GM12878 (cell line): ENCODE measurements at regions not wholly inside any gene's neighbourhood (a gene's known extent, or its start where the extent isn't known, plus 50 kb on each side); places are given as distances from the start of the nearest gene placed in this dataset.

Experiments used
- ATAC-seq: fragments of 200-7000 bp; cut with Tn5 transposase; 3 replicates; pipeline ENCODE4 v1.9.1; 2020; ENCODE audit warnings: mild to moderate bottlenecking, moderate library complexity
- BruUV-seq: library from RNA; stranded (reverse); fragments of 400-500 nt; replicated peaks from 2 replicates; lab custom pipeline; 2021; lab: Mats Ljungman, UMichigan
- CTCF ChIA-PET: fragments of 300-600 bp; sonication (Branson Sonifier 250); formaldehyde crosslinking; extraction: SDS; loops from one replicate; lab custom pipeline; 2021; ENCODE audit warnings: inconsistent platforms; lab: Yijun Ruan, JAX
- POLR2A ChIA-PET: fragments of 350-600 bp; formaldehyde crosslinking; extraction: SDS; loops from one replicate; lab custom pipeline; 2021; ENCODE audit warnings: inconsistent platforms; lab: Charles Lee
- RAD21 ChIA-PET: fragments of 300-600 bp; sonication (Branson Sonifier 250); formaldehyde crosslinking; loops from one replicate; lab custom pipeline; 2023; ENCODE audit warnings: antibody characterized with exemption; ENCODE audit not compliant: unreplicated experiment; lab: Charles Lee
- SMC1A ChIA-PET: fragments of 300-600 bp; sonication (Branson Sonifier 250); formaldehyde crosslinking; loops from one replicate; lab custom pipeline; 2023; ENCODE audit not compliant: unreplicated experiment, uncharacterized antibody; lab: Charles Lee
- DNase-seq: peaks from one replicate; pipeline ENCODE4 v3.0.0-alpha.2; 2011; ENCODE audit warnings: low read depth, low spot score
- FAIRE-seq: peaks from 3 replicates; lab custom pipeline; 2011; peaks lifted over from hg19 to GRCh38; lab: Jason Lieb, UNC
- H2AFZ ChIP-seq: 2 replicates; pipeline ENCODE4 v1.6.0; 2011; ENCODE audit warnings: low read depth, low read length, control low read depth; ENCODE audit not compliant: control insufficient read depth
- H3K27ac ChIP-seq: 2 replicates; pipeline ENCODE4 v1.5.1; 2011; ENCODE audit warnings: control low read depth; ENCODE audit not compliant: control insufficient read depth, insufficient read depth
- H3K27me3 ChIP-seq, 2 experiments: replicated peaks in 1 of 2; 2 replicates each; pipeline versions ENCODE4 v1.6.0 to v1.6.1; 2011; ENCODE audit warnings: low read length in 1 of 2; ENCODE audit not compliant: control insufficient read depth in 2 of 2, insufficient read depth in 2 of 2
- H3K36me3 ChIP-seq, 2 experiments: 2 replicates each; pipeline ENCODE4 v1.5.1; 2011; ENCODE audit warnings: low read length in 1 of 2; ENCODE audit not compliant: control insufficient read depth in 2 of 2, insufficient read depth in 2 of 2
- H3K4me1 ChIP-seq: 2 replicates; pipeline ENCODE4 v1.6.1; 2011; ENCODE audit warnings: mild to moderate bottlenecking, low read length, moderate library complexity, mixed read lengths; ENCODE audit not compliant: control insufficient read depth, insufficient read depth
- H3K4me2 ChIP-seq: 2 replicates; pipeline ENCODE4 v1.6.0; 2011; ENCODE audit warnings: control low read depth; ENCODE audit not compliant: control insufficient read depth, insufficient read depth
- H3K4me3 ChIP-seq: fragments of 200-600 bp; sonication (generic); 2 replicates; pipeline ENCODE4 v1.5.1; 2016
- H3K79me2 ChIP-seq: 2 replicates; pipeline ENCODE4 v1.6.0; 2011; ENCODE audit warnings: low read length; ENCODE audit not compliant: control insufficient read depth, insufficient read depth
- H3K9ac ChIP-seq: 2 replicates; pipeline ENCODE4 v1.8.0; 2011; ENCODE audit warnings: low read length, control low read depth, mixed read lengths; ENCODE audit not compliant: control insufficient read depth, insufficient read depth
- H3K9me3 ChIP-seq: replicated peaks from 3 replicates; pipeline ENCODE4 v1.5.1; 2011; ENCODE audit warnings: mild to moderate bottlenecking, low read length; ENCODE audit not compliant: control insufficient read depth, insufficient read depth
- H4K20me1 ChIP-seq: 2 replicates; pipeline ENCODE4 v1.6.0; 2011; ENCODE audit not compliant: control insufficient read depth, insufficient read depth
- BCL11A ChIP-seq: IDR thresholded peaks from 2 replicates; pipeline ENCODE4 v1.6.1; 2011; ENCODE audit warnings: low read depth, low read length
- BRCA1 ChIP-seq: IDR thresholded peaks from 2 replicates; pipeline ENCODE4 v1.6.1; 2011; ENCODE audit warnings: low read depth, low read length, improper control_type of control experiment
- EGR1 ChIP-seq, 2 experiments: IDR thresholded peaks; 1 replicate in 1 of 2; 2 replicates in 1 of 2; pipeline ENCODE4 v1.6.1; 2011 to 2012; ENCODE audit warnings: low read depth in 2 of 2, low read length in 2 of 2, borderline replicate concordance in 1 of 2, mild to moderate bottlenecking in 1 of 2, moderate library complexity in 1 of 2
- MTA3 ChIP-seq: IDR thresholded peaks from 2 replicates; pipeline ENCODE4 v1.6.1; 2012; ENCODE audit warnings: low read length, inconsistent platforms, borderline replicate concordance
- MYB ChIP-seq: fragments of 150-350 bp; IDR thresholded peaks from 2 replicates; pipeline ENCODE4 v1.6.1; 2014; ENCODE audit warnings: mild to moderate bottlenecking, low read depth, low read length, borderline replicate concordance
- RELA ChIP-seq: fragments of 450-650 bp; IDR thresholded peaks from 2 replicates; pipeline ENCODE4 v1.8.0; 2014; ENCODE audit warnings: borderline replicate concordance; ENCODE audit not compliant: partially characterized antibody
- SIX5 ChIP-seq: IDR thresholded peaks from 2 replicates; pipeline ENCODE4 v1.6.1; 2011; ENCODE audit warnings: mild to moderate bottlenecking, low read depth, low read length, moderate library complexity; ENCODE audit not compliant: severe bottlenecking
- YBX1 ChIP-seq: fragments of 450-650 bp; IDR thresholded peaks from 2 replicates; pipeline ENCODE4 v1.6.1; 2016; ENCODE audit warnings: antibody characterized with exemption
- WGBS: methylation state at CpG from one replicate; pipeline ENCODE4 v1.1.6; 2016; ENCODE audit warnings: low lambda C conversion rate; ENCODE audit not compliant: insufficient replicate concordance, insufficient coverage; ENCODE audit errors: missing lambda C conversion rate; 5-methylcytosine and 5-hydroxymethylcytosine counted together
- in situ Hi-C: fragments of 300-500 bp; cut with MboI; formaldehyde crosslinking; loops from 9 replicates; pipeline ENCODE4 v1.14.3; 2018; ENCODE audit warnings: mixed read lengths
- intact Hi-C: fragments of 100-400 bp; cut with micrococcal nuclease; formaldehyde crosslinking; loops from one replicate; pipeline ENCODE4 v1.14.2; 2022; ENCODE audit not compliant: unreplicated experiment
- TF ChIP-seq, protein P1 (sequence below): fragments of 450-650 bp; formaldehyde crosslinking; IDR thresholded peaks from 2 replicates; pipeline ENCODE4 v1.4.0; 2020; ENCODE audit warnings: mild to moderate bottlenecking, moderate library complexity
- TF ChIP-seq, protein P2 (sequence below): fragments of 150-350 bp; IDR thresholded peaks from 2 replicates; pipeline ENCODE4 v1.6.1; 2016; ENCODE audit warnings: low read depth, low read length
- TF ChIP-seq, protein P3 (sequence below): IDR thresholded peaks from 2 replicates; pipeline ENCODE4 v1.6.1; 2012; ENCODE audit warnings: low read length, inconsistent platforms

DNA sequence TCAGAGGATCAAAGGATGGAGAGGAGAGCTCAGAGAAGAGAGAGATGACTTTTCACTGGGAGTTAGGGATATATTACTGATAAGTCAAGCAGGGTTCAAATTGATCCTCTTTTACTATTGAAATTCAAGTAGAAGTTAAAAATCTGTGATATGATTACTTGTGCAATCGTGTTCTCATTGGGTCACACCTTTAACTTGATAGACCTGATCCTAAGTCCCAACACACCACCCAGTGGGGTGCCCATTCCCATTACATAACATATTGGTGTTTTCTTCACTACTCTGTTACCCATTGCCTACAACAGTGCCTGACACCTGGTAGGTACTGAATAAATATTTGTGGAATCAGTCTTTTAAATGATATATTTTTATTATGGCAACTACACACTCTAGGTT is 66.4 kb upstream of the PICALM start:
- TF ChIP-seq, protein P1, sequence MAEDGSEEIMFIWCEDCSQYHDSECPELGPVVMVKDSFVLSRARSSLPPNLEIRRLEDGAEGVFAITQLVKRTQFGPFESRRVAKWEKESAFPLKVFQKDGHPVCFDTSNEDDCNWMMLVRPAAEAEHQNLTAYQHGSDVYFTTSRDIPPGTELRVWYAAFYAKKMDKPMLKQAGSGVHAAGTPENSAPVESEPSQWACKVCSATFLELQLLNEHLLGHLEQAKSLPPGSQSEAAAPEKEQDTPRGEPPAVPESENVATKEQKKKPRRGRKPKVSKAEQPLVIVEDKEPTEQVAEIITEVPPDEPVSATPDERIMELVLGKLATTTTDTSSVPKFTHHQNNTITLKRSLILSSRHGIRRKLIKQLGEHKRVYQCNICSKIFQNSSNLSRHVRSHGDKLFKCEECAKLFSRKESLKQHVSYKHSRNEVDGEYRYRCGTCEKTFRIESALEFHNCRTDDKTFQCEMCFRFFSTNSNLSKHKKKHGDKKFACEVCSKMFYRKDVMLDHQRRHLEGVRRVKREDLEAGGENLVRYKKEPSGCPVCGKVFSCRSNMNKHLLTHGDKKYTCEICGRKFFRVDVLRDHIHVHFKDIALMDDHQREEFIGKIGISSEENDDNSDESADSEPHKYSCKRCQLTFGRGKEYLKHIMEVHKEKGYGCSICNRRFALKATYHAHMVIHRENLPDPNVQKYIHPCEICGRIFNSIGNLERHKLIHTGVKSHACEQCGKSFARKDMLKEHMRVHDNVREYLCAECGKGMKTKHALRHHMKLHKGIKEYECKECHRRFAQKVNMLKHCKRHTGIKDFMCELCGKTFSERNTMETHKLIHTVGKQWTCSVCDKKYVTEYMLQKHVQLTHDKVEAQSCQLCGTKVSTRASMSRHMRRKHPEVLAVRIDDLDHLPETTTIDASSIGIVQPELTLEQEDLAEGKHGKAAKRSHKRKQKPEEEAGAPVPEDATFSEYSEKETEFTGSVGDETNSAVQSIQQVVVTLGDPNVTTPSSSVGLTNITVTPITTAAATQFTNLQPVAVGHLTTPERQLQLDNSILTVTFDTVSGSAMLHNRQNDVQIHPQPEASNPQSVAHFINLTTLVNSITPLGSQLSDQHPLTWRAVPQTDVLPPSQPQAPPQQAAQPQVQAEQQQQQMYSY (CRISPR knock-in tag), result no peak
- no peak for TF ChIP-seq RELA
- no peak for TF ChIP-seq MYB
- no peak for TF ChIP-seq YBX1
- TF ChIP-seq SIX5, result no peak
- TF ChIP-seq, protein P2, sequence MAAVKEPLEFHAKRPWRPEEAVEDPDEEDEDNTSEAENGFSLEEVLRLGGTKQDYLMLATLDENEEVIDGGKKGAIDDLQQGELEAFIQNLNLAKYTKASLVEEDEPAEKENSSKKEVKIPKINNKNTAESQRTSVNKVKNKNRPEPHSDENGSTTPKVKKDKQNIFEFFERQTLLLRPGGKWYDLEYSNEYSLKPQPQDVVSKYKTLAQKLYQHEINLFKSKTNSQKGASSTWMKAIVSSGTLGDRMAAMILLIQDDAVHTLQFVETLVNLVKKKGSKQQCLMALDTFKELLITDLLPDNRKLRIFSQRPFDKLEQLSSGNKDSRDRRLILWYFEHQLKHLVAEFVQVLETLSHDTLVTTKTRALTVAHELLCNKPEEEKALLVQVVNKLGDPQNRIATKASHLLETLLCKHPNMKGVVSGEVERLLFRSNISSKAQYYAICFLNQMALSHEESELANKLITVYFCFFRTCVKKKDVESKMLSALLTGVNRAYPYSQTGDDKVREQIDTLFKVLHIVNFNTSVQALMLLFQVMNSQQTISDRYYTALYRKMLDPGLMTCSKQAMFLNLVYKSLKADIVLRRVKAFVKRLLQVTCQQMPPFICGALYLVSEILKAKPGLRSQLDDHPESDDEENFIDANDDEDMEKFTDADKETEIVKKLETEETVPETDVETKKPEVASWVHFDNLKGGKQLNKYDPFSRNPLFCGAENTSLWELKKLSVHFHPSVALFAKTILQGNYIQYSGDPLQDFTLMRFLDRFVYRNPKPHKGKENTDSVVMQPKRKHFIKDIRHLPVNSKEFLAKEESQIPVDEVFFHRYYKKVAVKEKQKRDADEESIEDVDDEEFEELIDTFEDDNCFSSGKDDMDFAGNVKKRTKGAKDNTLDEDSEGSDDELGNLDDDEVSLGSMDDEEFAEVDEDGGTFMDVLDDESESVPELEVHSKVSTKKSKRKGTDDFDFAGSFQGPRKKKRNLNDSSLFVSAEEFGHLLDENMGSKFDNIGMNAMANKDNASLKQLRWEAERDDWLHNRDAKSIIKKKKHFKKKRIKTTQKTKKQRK, result no peak
- no peak for TF ChIP-seq BCL11A
- no peak for TF ChIP-seq EGR1 (IDR thresholded peaks at IDR 0.05; ENCODE audit: borderline replicate concordance in 1 of 2, low read depth in 2 of 2, low read length in 2 of 2)
- no peak for TF ChIP-seq BRCA1
- TF ChIP-seq MTA3, result no peak
- TF ChIP-seq, protein P3, sequence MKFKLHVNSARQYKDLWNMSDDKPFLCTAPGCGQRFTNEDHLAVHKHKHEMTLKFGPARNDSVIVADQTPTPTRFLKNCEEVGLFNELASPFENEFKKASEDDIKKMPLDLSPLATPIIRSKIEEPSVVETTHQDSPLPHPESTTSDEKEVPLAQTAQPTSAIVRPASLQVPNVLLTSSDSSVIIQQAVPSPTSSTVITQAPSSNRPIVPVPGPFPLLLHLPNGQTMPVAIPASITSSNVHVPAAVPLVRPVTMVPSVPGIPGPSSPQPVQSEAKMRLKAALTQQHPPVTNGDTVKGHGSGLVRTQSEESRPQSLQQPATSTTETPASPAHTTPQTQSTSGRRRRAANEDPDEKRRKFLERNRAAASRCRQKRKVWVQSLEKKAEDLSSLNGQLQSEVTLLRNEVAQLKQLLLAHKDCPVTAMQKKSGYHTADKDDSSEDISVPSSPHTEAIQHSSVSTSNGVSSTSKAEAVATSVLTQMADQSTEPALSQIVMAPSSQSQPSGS, result no peak

More for the DNA sequence above, 66.4 kb upstream of the PICALM start:
- Histone ChIP-seq H3K79me2 (no peaks in the 10 kb centered on the region), H3K27me3 (no peaks in the 10 kb centered on the region), H2AFZ (no peak overlapping the region), H3K36me3 (no peaks in the 10 kb centered on the region), H3K4me1 (peaks cover 11% of the 10 kb centered on the region; the same call in 1 of the 2 replicates), H3K27ac (no peak overlapping the region), H3K9me3 (no peaks in the 10 kb centered on the region), H3K9ac (no peak overlapping the region), H3K4me3 (no peak overlapping the region), H4K20me1 (no peaks in the 10 kb centered on the region), H3K4me2 (no peak overlapping the region)
- SMC1A ChIA-PET, result interaction anchor here (1.6 to 1.9 kb wide), 2 partner anchors 10 to 18 kb away, joined by 6 read pairs; no protein-coding TSS in a partner anchor
- intact Hi-C loops, result no loop called here
- BruUV-seq, result no TSS peak
- ATAC-seq (no peak), FAIRE-seq (no peak), DNase-seq (no peak)
- in situ Hi-C loops, result no loop called here
- RAD21 ChIA-PET, result interaction anchor here (1.3 kb wide), 1 partner anchor 51 kb away, joined by 4 read pairs; no protein-coding TSS in a partner anchor
- WGBS, result 96% methylated on average over 1 of the region's 1 CpG
- POLR2A ChIA-PET, result interaction anchor here (0.9 kb wide), 1 partner anchor 8 kb away, joined by 4 read pairs; no protein-coding TSS in a partner anchor
- CTCF ChIA-PET, result interaction anchor here (1.6 to 5.4 kb wide), 2 partner anchors 12 to 58 kb away, joined by 4 to 17 read pairs; no protein-coding TSS in a partner anchor
